ENCODE measurements at regions not wholly inside any gene's neighbourhood (a gene's known extent, or its start where the extent isn't known, plus 50 kb on each side); places are given as distances from the start of the nearest gene placed in this dataset.

DNA sequence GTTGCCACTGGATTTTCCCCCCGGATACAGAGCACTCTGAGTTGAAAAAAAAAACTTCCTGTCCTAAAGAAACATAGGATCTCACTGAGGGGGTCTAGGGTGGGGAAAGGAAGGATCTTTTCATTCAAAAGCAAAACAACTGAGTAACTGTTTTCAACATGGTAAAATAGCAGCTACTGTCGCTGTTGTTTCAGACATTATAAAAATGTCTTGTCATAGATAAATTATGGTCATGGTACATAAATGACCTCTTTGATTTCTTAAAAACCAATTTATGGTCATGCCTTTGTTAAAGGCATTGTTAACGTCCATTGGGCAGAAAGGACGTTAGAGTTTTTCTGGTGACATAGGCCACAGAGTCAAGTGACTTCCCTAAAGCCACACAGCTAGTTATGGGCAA lies 180.4 kb upstream of the DTNBP1 start:
- H3K27me3 ChIP-seq = no peaks in the 10 kb centered on the region
- no peak overlapping the region for H3K27ac ChIP-seq
- H3K4me3 ChIP-seq = no peak overlapping the region
- TF ChIP-seq, protein P1, sequence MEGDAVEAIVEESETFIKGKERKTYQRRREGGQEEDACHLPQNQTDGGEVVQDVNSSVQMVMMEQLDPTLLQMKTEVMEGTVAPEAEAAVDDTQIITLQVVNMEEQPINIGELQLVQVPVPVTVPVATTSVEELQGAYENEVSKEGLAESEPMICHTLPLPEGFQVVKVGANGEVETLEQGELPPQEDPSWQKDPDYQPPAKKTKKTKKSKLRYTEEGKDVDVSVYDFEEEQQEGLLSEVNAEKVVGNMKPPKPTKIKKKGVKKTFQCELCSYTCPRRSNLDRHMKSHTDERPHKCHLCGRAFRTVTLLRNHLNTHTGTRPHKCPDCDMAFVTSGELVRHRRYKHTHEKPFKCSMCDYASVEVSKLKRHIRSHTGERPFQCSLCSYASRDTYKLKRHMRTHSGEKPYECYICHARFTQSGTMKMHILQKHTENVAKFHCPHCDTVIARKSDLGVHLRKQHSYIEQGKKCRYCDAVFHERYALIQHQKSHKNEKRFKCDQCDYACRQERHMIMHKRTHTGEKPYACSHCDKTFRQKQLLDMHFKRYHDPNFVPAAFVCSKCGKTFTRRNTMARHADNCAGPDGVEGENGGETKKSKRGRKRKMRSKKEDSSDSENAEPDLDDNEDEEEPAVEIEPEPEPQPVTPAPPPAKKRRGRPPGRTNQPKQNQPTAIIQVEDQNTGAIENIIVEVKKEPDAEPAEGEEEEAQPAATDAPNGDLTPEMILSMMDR (IDR thresholded peaks at IDR 0.05) = no peak
- no peak for TF ChIP-seq POLR2A (IDR thresholded peaks at IDR 0.05)
- no peaks in the 10 kb centered on the region for H3K4me1 ChIP-seq
- DNase-seq = no peak
- intact Hi-C loops (cut with DNase I; ENCODE audit: low total_unique reads) = no loop called here
- no peaks in the 10 kb centered on the region for H3K36me3 ChIP-seq
- H3K9me3 ChIP-seq = no peaks in the 10 kb centered on the region

DNA sequence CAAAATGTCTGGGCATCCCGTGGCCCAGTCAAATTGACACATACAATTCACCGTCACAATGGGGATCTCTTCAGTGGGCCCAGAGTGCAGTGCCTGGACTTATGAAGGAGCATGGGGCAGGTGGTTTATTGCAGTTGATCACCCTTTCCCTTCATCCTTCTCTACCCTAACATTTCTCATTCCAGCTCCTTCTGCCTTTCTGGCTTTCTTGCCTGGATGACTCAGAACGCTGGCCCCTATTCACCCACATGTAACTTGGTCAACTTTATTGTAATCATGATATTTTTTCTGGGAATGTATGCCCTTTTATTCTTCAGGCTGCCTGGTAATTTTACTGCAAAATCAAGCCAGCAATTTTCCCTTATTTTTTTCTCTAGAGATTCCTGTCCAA lies 179.9 kb upstream of the DTNBP1 start:
- H3K27me3 ChIP-seq = no peaks in the 10 kb centered on the region
- DNase-seq = peak in 1 of 2 donors; percentile 22
- intact Hi-C loops (cut with DNase I; ENCODE audit: low total_unique reads) = no loop called here
- H3K36me3 ChIP-seq = no peaks in the 10 kb centered on the region
- no peaks in the 10 kb centered on the region for H3K4me1 ChIP-seq
- TF ChIP-seq, protein P1 (IDR thresholded peaks at IDR 0.05) = no peak
- no peak for TF ChIP-seq POLR2A (IDR thresholded peaks at IDR 0.05)
- no peaks in the 10 kb centered on the region for H3K9me3 ChIP-seq
- H3K4me3 ChIP-seq = no peak overlapping the region
- peak overlapping the region in 1 of 2 donors; percentile 7 for H3K27ac ChIP-seq

DNA sequence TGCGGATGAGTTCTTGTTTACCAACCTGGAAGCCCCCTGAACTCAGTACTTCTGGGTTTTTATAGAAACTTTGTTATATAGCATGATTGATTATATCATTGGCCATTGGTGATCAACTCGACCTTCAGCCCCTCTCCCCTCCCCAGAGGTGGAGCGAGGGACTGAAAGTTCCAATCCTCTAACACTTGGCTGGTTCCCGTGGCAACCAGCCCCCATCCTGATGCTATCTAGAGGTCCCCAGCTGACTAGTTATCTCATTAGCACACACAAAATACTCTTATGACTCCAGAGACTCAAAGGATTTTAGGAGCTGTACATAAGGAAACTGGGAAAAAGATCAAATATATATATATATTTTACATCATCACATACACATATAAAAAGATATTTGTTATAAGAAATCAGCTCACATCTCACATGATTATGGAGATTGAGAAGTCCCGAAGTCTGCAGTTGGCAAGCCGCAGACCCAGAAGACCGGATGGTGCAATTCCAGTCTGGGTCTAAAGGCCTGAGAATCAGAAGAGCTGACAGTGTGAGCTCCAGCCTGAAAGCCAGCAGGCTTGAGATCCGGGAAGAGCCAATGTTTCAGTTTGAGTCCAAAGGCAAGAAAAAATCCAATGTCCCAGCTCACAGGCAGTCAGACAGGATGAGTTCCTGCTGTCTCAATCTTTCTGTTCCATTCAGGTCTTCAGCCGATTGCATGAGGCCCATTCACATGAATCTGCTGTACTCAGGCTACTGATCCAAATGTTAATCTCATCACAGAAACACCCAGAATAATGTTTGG lies 179.3 kb upstream of the DTNBP1 start:
- no peak overlapping the region for H3K4me3 ChIP-seq
- no peaks in the 10 kb centered on the region for H3K9me3 ChIP-seq
- TF ChIP-seq POLR2A (IDR thresholded peaks at IDR 0.05) = no peak
- TF ChIP-seq, protein P1 (IDR thresholded peaks at IDR 0.05) = no peak
- H3K27ac ChIP-seq = peak overlapping the region in 1 of 2 donors; percentile 7
- H3K36me3 ChIP-seq = no peaks in the 10 kb centered on the region
- no peaks in the 10 kb centered on the region for H3K27me3 ChIP-seq
- intact Hi-C loops (cut with DNase I; ENCODE audit: low total_unique reads) = no loop called here
- DNase-seq = peak in 1 of 2 donors; percentile 26
- no peaks in the 10 kb centered on the region for H3K4me1 ChIP-seq

DNA sequence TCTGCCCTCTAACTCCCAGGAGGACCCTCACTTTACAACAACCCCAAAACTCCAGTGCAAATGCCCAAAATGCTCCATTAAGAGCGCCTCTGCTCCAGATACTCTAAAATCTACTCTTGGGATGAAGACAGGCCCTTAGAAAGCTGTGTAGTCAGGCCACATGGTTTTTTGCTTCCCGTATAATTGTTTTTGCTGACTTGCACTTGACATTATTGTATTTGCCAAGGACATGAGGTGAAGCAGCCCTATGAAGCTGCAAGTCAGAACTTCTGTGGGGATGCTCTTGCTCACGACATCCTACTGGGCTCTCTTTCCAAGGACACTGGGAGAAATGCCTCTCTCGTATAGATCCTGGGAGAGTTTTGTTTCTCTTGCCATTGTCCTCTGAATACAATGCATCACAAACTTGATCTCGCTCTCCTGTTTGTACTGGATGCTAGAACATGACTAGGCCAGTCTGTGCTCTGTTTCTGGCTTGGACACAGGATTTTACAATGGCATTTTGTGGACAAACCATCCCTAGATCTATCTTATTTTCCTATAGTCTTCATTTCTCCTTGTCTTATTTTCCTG lies 177.2 kb upstream of the DTNBP1 start:
- H3K36me3 ChIP-seq = no peaks in the 10 kb centered on the region
- no peak for DNase-seq
- no peaks in the 10 kb centered on the region for H3K4me1 ChIP-seq
- H3K27ac ChIP-seq = no peak overlapping the region
- H3K4me3 ChIP-seq = no peak overlapping the region
- intact Hi-C loops (cut with DNase I; ENCODE audit: low total_unique reads) = no loop called here
- TF ChIP-seq, protein P1 (IDR thresholded peaks at IDR 0.05) = no peak
- TF ChIP-seq POLR2A (IDR thresholded peaks at IDR 0.05) = no peak
- no peaks in the 10 kb centered on the region for H3K9me3 ChIP-seq
- no peaks in the 10 kb centered on the region for H3K27me3 ChIP-seq

DNA sequence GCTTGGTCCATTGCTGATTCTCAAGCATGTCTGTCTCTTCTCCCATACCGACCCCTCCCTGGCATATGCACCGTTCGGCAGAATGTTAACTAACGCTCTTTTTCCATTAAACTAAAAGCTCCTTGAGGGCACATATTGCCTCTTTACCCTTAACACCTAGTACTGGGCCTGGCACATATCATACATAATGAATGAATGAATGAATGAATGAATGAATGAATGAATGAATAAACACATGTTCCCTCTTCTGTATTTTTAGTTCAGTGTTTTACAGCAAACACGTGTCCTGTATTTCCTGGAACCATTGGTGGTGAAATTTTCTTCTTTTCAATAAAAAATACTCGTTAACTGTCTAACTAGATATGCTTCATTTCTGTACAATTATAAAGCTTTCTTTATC lies 174.4 kb upstream of the DTNBP1 start:
- no peak for TF ChIP-seq POLR2A (IDR thresholded peaks at IDR 0.05)
- TF ChIP-seq, protein P1 (IDR thresholded peaks at IDR 0.05) = no peak
- no peaks in the 10 kb centered on the region for H3K9me3 ChIP-seq
- DNase-seq = no peak
- intact Hi-C loops (cut with DNase I; ENCODE audit: low total_unique reads) = no loop called here
- no peaks in the 10 kb centered on the region for H3K27me3 ChIP-seq
- no peak overlapping the region for H3K27ac ChIP-seq
- H3K4me3 ChIP-seq = no peak overlapping the region
- H3K4me1 ChIP-seq = no peaks in the 10 kb centered on the region
- H3K36me3 ChIP-seq = no peaks in the 10 kb centered on the region

Data from uterus (tissue), 3 donors.